HepG2 (cell line): ENCODE measurements at regions not wholly inside any gene's neighbourhood (a gene's known extent, or its start where the extent isn't known, plus 50 kb on each side); places are given as distances from the start of the nearest gene placed in this dataset.

ENCODE experiments used
- HIC2 ChIP-seq: sonication (generic); formaldehyde crosslinking; IDR thresholded peaks from 2 replicates; pipeline ENCODE4 v1.9.0; 2022; ENCODE audit warnings: low read depth, missing genetic modification reagents
- LBX2 ChIP-seq: sonication (generic); formaldehyde crosslinking; IDR thresholded peaks from 2 replicates; pipeline ENCODE4 v1.5.0; 2020; ENCODE audit warnings: missing genetic modification reagents, mild to moderate bottlenecking, borderline replicate concordance
- PAXIP1 ChIP-seq: sonication (generic); formaldehyde crosslinking; conservative IDR thresholded peaks from 2 replicates; pipeline ENCODE4 v1.4.0; 2020; ENCODE audit warnings: mild to moderate bottlenecking, missing genetic modification reagents, moderate library complexity
- POLR2AphosphoS2 ChIP-seq: IDR thresholded peaks from 2 replicates; pipeline ENCODE4 v1.6.1; 2011; ENCODE audit warnings: low read depth, low read length, improper control_type of control experiment
- STAG1 ChIP-seq: sonication (generic); formaldehyde crosslinking; IDR thresholded peaks from 2 replicates; pipeline ENCODE4 v1.4.0; 2020; ENCODE audit warnings: missing genetic modification reagents
- YEATS4 ChIP-seq: sonication (generic); formaldehyde crosslinking; IDR thresholded peaks from 2 replicates; pipeline ENCODE4 v1.4.0; 2020; ENCODE audit warnings: missing genetic modification reagents, borderline replicate concordance
- ZBTB38 ChIP-seq: sonication (generic); formaldehyde crosslinking; IDR thresholded peaks from 2 replicates; pipeline ENCODE4 v1.5.1; 2020; ENCODE audit warnings: mild to moderate bottlenecking, missing genetic modification reagents
- ZNF30 ChIP-seq: sonication (generic); formaldehyde crosslinking; IDR thresholded peaks from 2 replicates; pipeline ENCODE4 v1.5.0; 2020; ENCODE audit warnings: mild to moderate bottlenecking, missing genetic modification reagents
- TF ChIP-seq, protein P1 (sequence below): sonication (generic); formaldehyde crosslinking; IDR thresholded peaks from 2 replicates; pipeline ENCODE4 v1.4.0; 2020; ENCODE audit warnings: mild to moderate bottlenecking, low read depth, missing genetic modification reagents

GRCh38 chr12:112599871-112600270, 181.1 kb downstream of the PTPN11 start (continued):
- TF ChIP-seq PAXIP1 (CRISPR knock-in tag): peak; percentile 78
- no peak for TF ChIP-seq HIC2
- no peak for TF ChIP-seq POLR2AphosphoS2
- TF ChIP-seq ZNF30 (CRISPR knock-in tag): no peak
- TF ChIP-seq, protein P1, sequence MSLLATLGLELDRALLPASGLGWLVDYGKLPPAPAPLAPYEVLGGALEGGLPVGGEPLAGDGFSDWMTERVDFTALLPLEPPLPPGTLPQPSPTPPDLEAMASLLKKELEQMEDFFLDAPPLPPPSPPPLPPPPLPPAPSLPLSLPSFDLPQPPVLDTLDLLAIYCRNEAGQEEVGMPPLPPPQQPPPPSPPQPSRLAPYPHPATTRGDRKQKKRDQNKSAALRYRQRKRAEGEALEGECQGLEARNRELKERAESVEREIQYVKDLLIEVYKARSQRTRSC (CRISPR knock-in tag): no peak
- no peak for TF ChIP-seq STAG1 (CRISPR knock-in tag)
- no peak for TF ChIP-seq LBX2
- TF ChIP-seq ZBTB38 (CRISPR knock-in tag): no peak
- no peak for TF ChIP-seq YEATS4 (CRISPR knock-in tag)
